ENCODE measurements at regions not wholly inside any gene's neighbourhood (a gene's known extent, or its start where the extent isn't known, plus 50 kb on each side); places are given as distances from the start of the nearest gene placed in this dataset.

GRCh38 chr16:11422381-11423314 is 77.4 kb downstream of the RMI2 start:
- no peak for TF ChIP-seq CTCF (IDR thresholded peaks at IDR 0.05; ENCODE audit: insufficient read depth in 1 of 2, low read depth in 1 of 2, low read length in 1 of 2, severe bottlenecking in 1 of 2, unreplicated experiment in 1 of 2)
- BruUV-seq (replicated peaks) = no TSS peak
- Histone ChIP-seq H3K9me3 (no peaks in the 10 kb centered on the region), H3K27me3 (replicated peaks; ENCODE audit: control insufficient read depth, insufficient read depth, low read length) (no peaks in the 10 kb centered on the region), H3K4me3 (ENCODE audit: low read depth, low read length) (no peak overlapping the region), H3K4me1 (no peaks in the 10 kb centered on the region), H3K36me3 (ENCODE audit: control insufficient read depth, insufficient read depth, low read length) (no peaks in the 10 kb centered on the region)
- Mint-ChIP-seq H3K27me3 (ENCODE audit: insufficient read depth, unreplicated experiment) (no peaks in the 10 kb centered on the region), H3K4me3 (ENCODE audit: unreplicated experiment) (no peak overlapping the region), H3K27ac (ENCODE audit: unreplicated experiment) (no peak overlapping the region), H3K9me3 (ENCODE audit: unreplicated experiment) (no peaks in the 10 kb centered on the region), H3K4me1 (ENCODE audit: low read depth, unreplicated experiment) (no peaks in the 10 kb centered on the region), H3K36me3 (ENCODE audit: insufficient read depth, unreplicated experiment) (no peaks in the 10 kb centered on the region)
- DNase-seq = no peak
- POLR2A ChIA-PET = no interaction called here
- CTCF ChIA-PET = no interaction called here
- intact Hi-C loops (cut with micrococcal nuclease; ENCODE audit: unreplicated experiment) = no loop called here

GRCh38 chr16:11423315-11424117 is 78.3 kb downstream of the RMI2 start:
- POLR2A ChIA-PET = no interaction called here
- Histone ChIP-seq H3K4me3 (ENCODE audit: low read depth, low read length) (no peak overlapping the region), H3K4me1 (no peaks in the 10 kb centered on the region), H3K36me3 (ENCODE audit: control insufficient read depth, insufficient read depth, low read length) (no peaks in the 10 kb centered on the region), H3K27me3 (replicated peaks; ENCODE audit: control insufficient read depth, insufficient read depth, low read length) (no peaks in the 10 kb centered on the region), H3K9me3 (no peaks in the 10 kb centered on the region)
- BruUV-seq (replicated peaks) = no TSS peak
- TF ChIP-seq CTCF (IDR thresholded peaks at IDR 0.05; ENCODE audit: insufficient read depth in 1 of 2, low read depth in 1 of 2, low read length in 1 of 2, severe bottlenecking in 1 of 2, unreplicated experiment in 1 of 2) = no peak
- CTCF ChIA-PET = interaction anchor here (0.5 to 0.6 kb wide), 2 partner anchors 13 to 1624 kb away, joined by 3 read pairs; no protein-coding TSS in a partner anchor
- no peak for DNase-seq
- Mint-ChIP-seq H3K4me3 (ENCODE audit: unreplicated experiment) (no peak overlapping the region), H3K27ac (ENCODE audit: unreplicated experiment) (no peak overlapping the region), H3K27me3 (ENCODE audit: insufficient read depth, unreplicated experiment) (no peaks in the 10 kb centered on the region), H3K9me3 (ENCODE audit: unreplicated experiment) (no peaks in the 10 kb centered on the region), H3K4me1 (ENCODE audit: low read depth, unreplicated experiment) (no peaks in the 10 kb centered on the region), H3K36me3 (ENCODE audit: insufficient read depth, unreplicated experiment) (no peaks in the 10 kb centered on the region)
- intact Hi-C loops (cut with micrococcal nuclease; ENCODE audit: unreplicated experiment) = no loop called here

GRCh38 chr16:11424118-11424460 is 78.8 kb downstream of the RMI2 start:
- intact Hi-C loops (cut with micrococcal nuclease; ENCODE audit: unreplicated experiment) = no loop called here
- no TSS peak for BruUV-seq (replicated peaks)
- Mint-ChIP-seq H3K27me3 (ENCODE audit: insufficient read depth, unreplicated experiment) (no peaks in the 10 kb centered on the region), H3K36me3 (ENCODE audit: insufficient read depth, unreplicated experiment) (no peaks in the 10 kb centered on the region), H3K9me3 (ENCODE audit: unreplicated experiment) (no peaks in the 10 kb centered on the region), H3K4me3 (ENCODE audit: unreplicated experiment) (no peak overlapping the region), H3K4me1 (ENCODE audit: low read depth, unreplicated experiment) (no peaks in the 10 kb centered on the region), H3K27ac (ENCODE audit: unreplicated experiment) (no peak overlapping the region)
- POLR2A ChIA-PET = no interaction called here
- Histone ChIP-seq H3K4me1 (no peaks in the 10 kb centered on the region), H3K27me3 (replicated peaks; ENCODE audit: control insufficient read depth, insufficient read depth, low read length) (no peaks in the 10 kb centered on the region), H3K4me3 (ENCODE audit: low read depth, low read length) (no peak overlapping the region), H3K9me3 (no peaks in the 10 kb centered on the region), H3K36me3 (ENCODE audit: control insufficient read depth, insufficient read depth, low read length) (no peaks in the 10 kb centered on the region)
- no peak for DNase-seq
- no peak for TF ChIP-seq CTCF (IDR thresholded peaks at IDR 0.05; ENCODE audit: insufficient read depth in 1 of 2, low read depth in 1 of 2, low read length in 1 of 2, severe bottlenecking in 1 of 2, unreplicated experiment in 1 of 2)
- CTCF ChIA-PET = interaction anchor here (0.5 to 1.0 kb wide), 3 partner anchors 13 to 1625 kb away, joined by 3 read pairs; no protein-coding TSS in a partner anchor
